ENCODE measurements at regions not wholly inside any gene's neighbourhood (a gene's known extent, or its start where the extent isn't known, plus 50 kb on each side); places are given as distances from the start of the nearest gene placed in this dataset.
"Not testable (repeated sequence)": the region's sequence is repeated elsewhere in the genome, so short reads cannot be mapped to it uniquely, and the experiment has no call there.

- no peak overlapping the region for H3K4me3 ChIP-seq (ENCODE audit: low read depth, low read length)
- TF ChIP-seq CTCF (IDR thresholded peaks at IDR 0.05; ENCODE audit: insufficient read depth, low read depth, low read length, missing control alignments) = no peak
Measured at GRCh38 chr5:174504266-174504726, 220.1 kb upstream of the MSX2 start.

GRCh38 chr5:174505621-174506020 lies 218.8 kb upstream of the MSX2 start:
- no peak for TF ChIP-seq CTCF (IDR thresholded peaks at IDR 0.05; ENCODE audit: insufficient read depth, low read depth, low read length, missing control alignments)
- no peak overlapping the region for H3K4me3 ChIP-seq (ENCODE audit: low read depth, low read length)
- DNase-seq (ENCODE audit: low read depth) = no peak

More at GRCh38 chr5:174504266-174504726, 220.1 kb upstream of the MSX2 start:
- no peak for DNase-seq (ENCODE audit: low read depth)

GRCh38 chr5:174510782-174511453 lies 213.5 kb upstream of the MSX2 start:
- not testable (repeated sequence) for H3K4me3 ChIP-seq (ENCODE audit: low read depth, low read length); DNase-seq (ENCODE audit: low read depth)

- H3K4me3 ChIP-seq (ENCODE audit: low read depth, low read length) = no peak overlapping the region
- no peak for DNase-seq (ENCODE audit: low read depth)
- no peak for TF ChIP-seq CTCF (IDR thresholded peaks at IDR 0.05; ENCODE audit: insufficient read depth, low read depth, low read length, missing control alignments)
Measured at GRCh38 chr5:174511714-174512253, 212.6 kb upstream of the MSX2 start.

- no peak for TF ChIP-seq CTCF (IDR thresholded peaks at IDR 0.05; ENCODE audit: insufficient read depth, low read depth, low read length, missing control alignments)
- H3K4me3 ChIP-seq (ENCODE audit: low read depth, low read length) = no peak overlapping the region
- no peak for DNase-seq (ENCODE audit: low read depth)
Measured at GRCh38 chr5:174514325-174514724, 210.1 kb upstream of the MSX2 start.

GRCh38 chr5:174514983-174515394 lies 209.4 kb upstream of the MSX2 start:
- no peak overlapping the region for H3K4me3 ChIP-seq (ENCODE audit: low read depth, low read length)
- no peak for TF ChIP-seq CTCF (IDR thresholded peaks at IDR 0.05; ENCODE audit: insufficient read depth, low read depth, low read length, missing control alignments)
- DNase-seq (ENCODE audit: low read depth) = no peak

- no peak for TF ChIP-seq CTCF (IDR thresholded peaks at IDR 0.05; ENCODE audit: insufficient read depth, low read depth, low read length, missing control alignments)
- DNase-seq (ENCODE audit: low read depth) = no peak
- no peak overlapping the region for H3K4me3 ChIP-seq (ENCODE audit: low read depth, low read length)
Measured at GRCh38 chr5:174516741-174517140, 207.6 kb upstream of the MSX2 start.
